ENCODE measurements at regions not wholly inside any gene's neighbourhood (a gene's known extent, or its start where the extent isn't known, plus 50 kb on each side); places are given as distances from the start of the nearest gene placed in this dataset.

DNA sequence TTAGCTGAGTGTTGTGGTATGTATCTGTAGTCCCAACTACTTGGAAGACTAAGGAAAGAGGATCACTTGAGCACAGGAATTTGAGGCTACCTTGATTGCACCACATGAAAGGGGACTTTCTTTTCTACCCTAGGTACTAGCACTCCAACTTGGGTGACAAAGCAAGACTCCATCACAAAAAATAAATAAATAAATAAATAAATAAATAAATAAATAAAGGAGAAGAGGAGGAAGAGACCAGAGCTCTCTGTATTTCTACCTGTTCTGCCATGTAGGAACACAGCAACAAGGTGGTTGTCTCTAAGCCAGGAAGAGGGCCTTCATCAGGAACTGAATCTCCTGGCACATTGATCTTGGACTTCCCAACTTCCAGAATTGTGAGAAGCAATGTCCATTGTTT lies 118.6 kb downstream of the HMHB1 start:
- H3K4me3 ChIP-seq (ENCODE audit: low read depth, low read length): no peak overlapping the region
- no peak for TF ChIP-seq CTCF (IDR thresholded peaks at IDR 0.05; ENCODE audit: borderline replicate concordance, insufficient read depth, low read depth, low read length)

DNA sequence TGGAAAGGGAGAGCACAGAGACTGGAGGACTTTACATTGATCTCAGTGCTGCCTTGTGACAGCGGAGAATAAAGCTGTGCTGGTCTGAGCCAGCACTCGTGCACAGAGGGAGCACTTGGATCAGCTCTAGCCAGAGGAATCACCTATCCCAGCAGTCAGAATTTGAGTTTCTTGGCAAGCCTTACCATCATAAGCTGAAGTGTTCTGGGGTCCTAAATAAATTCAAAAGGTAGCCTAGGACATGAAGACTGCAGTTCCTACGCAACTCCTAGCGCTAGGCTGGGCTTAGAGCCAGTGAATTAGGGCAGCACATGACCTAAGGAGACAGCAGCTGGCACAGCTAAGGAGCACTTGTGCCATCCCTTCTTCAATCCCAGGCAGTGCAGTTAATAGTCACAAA lies 119.5 kb downstream of the HMHB1 start:
- no peak overlapping the region for H3K4me3 ChIP-seq (ENCODE audit: low read depth, low read length)
- no peak for TF ChIP-seq CTCF (IDR thresholded peaks at IDR 0.05; ENCODE audit: borderline replicate concordance, insufficient read depth, low read depth, low read length)

GRCh38 chr5:143931986-143932385 lies 120.0 kb downstream of the HMHB1 start:
- no peak for TF ChIP-seq CTCF (IDR thresholded peaks at IDR 0.05; ENCODE audit: borderline replicate concordance, insufficient read depth, low read depth, low read length)
- no peak overlapping the region for H3K4me3 ChIP-seq (ENCODE audit: low read depth, low read length)

GRCh38 chr5:143932584-143932983 lies 120.6 kb downstream of the HMHB1 start:
- no peak overlapping the region for H3K4me3 ChIP-seq (ENCODE audit: low read depth, low read length)
- TF ChIP-seq CTCF (IDR thresholded peaks at IDR 0.05; ENCODE audit: borderline replicate concordance, insufficient read depth, low read depth, low read length): no peak

DNA sequence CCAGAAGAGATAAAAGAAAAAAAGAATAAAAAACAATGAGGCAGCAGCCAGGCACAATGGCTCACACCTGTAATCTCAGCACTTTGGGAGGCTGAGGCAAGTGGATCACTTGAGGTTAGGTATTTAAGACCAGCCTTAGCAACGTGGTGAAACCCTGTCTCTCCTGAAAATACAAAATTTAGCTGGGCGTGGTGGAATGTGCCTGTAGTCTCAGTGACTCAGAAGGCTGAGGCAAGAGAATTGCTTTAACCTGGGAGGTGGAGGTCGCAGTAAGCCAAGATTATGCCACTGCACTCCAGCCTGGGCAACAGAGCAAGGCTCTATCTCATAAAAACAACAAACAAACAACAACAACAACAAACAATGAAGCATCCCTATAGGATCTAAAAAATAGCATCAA lies 121.5 kb downstream of the HMHB1 start:
- no peak for TF ChIP-seq CTCF (IDR thresholded peaks at IDR 0.05; ENCODE audit: borderline replicate concordance, insufficient read depth, low read depth, low read length)
- no peak overlapping the region for H3K4me3 ChIP-seq (ENCODE audit: low read depth, low read length)

DNA sequence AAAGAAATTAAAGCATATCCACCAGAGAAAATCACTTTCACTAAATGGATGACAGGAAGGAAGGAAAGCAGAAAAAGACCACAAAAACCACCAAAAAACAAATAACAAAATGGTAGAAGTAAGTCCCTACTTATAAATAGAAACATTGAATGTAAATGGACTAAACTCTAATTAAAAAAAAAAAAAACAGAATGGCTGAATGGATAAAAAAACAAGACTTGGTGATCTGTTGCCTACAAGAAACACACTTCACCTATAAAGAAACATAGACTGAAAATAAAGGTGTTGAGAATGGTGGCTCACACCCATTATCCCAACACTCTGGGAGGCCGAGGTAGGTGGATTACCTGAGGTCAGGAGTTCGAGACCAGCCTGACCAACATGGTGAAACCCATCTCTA lies 122.9 kb downstream of the HMHB1 start:
- no peak for TF ChIP-seq CTCF (IDR thresholded peaks at IDR 0.05; ENCODE audit: borderline replicate concordance, insufficient read depth, low read depth, low read length)
- no peak overlapping the region for H3K4me3 ChIP-seq (ENCODE audit: low read depth, low read length)

DNA sequence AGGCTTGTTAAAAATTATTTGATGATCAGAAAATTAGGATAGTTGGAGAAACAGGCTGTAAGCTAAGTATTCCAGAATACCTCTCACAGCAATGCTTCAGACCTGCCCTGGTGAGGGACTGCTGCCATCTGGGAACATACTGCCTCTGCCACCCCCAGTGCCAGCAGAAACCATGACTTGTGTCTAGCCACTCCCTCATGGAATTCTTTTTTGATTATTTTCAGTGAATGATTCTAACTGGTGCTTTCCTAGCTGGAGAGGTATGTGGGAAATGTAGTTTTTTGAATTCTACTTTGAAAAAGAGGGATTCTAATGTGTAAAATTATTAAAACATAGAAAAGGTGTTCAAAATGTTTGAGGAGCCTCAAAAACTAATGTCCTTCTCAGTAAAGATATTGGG lies 126.3 kb downstream of the HMHB1 start:
- H3K4me3 ChIP-seq (ENCODE audit: low read depth, low read length): no peak overlapping the region
- no peak for TF ChIP-seq CTCF (IDR thresholded peaks at IDR 0.05; ENCODE audit: borderline replicate concordance, insufficient read depth, low read depth, low read length)

Data from GM12875 (cell line).